Urinary bladder (tissue), 3 donors: ENCODE measurements at regions not wholly inside any gene's neighbourhood (a gene's known extent, or its start where the extent isn't known, plus 50 kb on each side); places are given as distances from the start of the nearest gene placed in this dataset.

Source experiments
- DNase-seq: peaks from one replicate; pipeline ENCODE4 v3.0.0-alpha.2; 2015; ENCODE audit errors: extremely low spot score
- H3K27ac ChIP-seq: one replicate; pipeline ENCODE4 v1.5.1; 2013; ENCODE audit warnings: low read depth, mild to moderate bottlenecking, moderate library complexity
- H3K36me3 ChIP-seq: one replicate; pipeline ENCODE4 v1.6.1; 2013; ENCODE audit warnings: mild to moderate bottlenecking, moderate library complexity; ENCODE audit not compliant: insufficient read depth
- H3K4me1 ChIP-seq: one replicate; pipeline ENCODE4 v1.6.1; 2013; ENCODE audit warnings: mild to moderate bottlenecking, moderate library complexity; ENCODE audit not compliant: insufficient read depth
- H3K4me3 ChIP-seq: one replicate; pipeline ENCODE4 v1.5.1; 2013; ENCODE audit warnings: low read depth, low read length
- WGBS: extraction: QIAGEN DNeasy Blood & Tissue Kit; methylation state at CpG from one replicate; pipeline ENCODE4 v1.1.7; 2013; 5-methylcytosine and 5-hydroxymethylcytosine counted together
- donor health status: healthy with polysubstance abuse.
- donor health status: healthy.

DNA sequence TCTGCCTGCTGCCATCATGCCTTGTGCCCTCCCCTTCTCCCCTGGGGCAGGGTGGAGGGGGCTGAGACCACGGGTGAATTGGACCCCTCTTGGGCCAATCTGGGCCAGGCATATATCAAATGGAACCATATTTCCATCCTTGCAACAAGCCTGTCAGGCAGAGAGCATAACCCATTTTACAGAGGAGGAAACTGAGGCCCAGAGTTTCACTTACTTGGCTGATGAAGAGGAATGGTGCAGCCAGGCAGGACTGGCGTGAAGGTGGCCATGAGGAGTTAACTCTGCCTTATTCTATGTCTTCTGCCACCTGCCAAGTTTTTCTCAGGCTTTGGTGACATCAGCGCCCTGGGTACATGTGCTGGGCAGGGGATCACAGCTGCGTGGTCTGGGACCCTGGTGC, 155.5 kb upstream of the PCBD1 start:
- WGBS: 93% methylated on average over 4 of the region's 4 CpGs
- no peak for DNase-seq

DNA sequence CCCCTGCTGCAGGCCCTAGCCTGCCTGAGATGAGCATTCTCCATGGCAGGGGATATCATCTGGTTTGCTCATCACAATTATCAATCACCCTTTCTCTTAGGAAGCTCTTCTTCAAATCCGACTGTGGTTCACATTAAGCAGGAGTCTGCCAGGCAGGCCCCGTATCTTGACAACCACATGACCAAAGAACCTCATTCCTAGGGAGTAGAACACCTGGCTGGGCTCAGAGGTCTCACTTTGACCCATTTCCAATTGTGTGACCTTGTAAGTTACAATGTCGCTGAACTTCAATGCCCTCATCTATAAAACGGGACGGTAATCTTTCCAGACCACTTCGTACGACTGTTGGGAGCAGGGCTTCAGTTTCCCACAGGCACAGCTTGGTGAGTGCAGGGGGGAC, 156.4 kb upstream of the PCBD1 start:
- Histone ChIP-seq H3K27ac (no peak overlapping the region), H3K36me3 (no peaks in the 10 kb centered on the region), H3K4me1 (no peaks in the 10 kb centered on the region), H3K4me3 (no peak overlapping the region)
- no peak for DNase-seq
- 76% methylated on average over 7 of the region's 7 CpGs for WGBS

More for the DNA sequence above, 155.5 kb upstream of the PCBD1 start:
- Histone ChIP-seq H3K36me3 (no peaks in the 10 kb centered on the region), H3K4me3 (no peak overlapping the region), H3K4me1 (no peaks in the 10 kb centered on the region), H3K27ac (no peak overlapping the region)

DNA sequence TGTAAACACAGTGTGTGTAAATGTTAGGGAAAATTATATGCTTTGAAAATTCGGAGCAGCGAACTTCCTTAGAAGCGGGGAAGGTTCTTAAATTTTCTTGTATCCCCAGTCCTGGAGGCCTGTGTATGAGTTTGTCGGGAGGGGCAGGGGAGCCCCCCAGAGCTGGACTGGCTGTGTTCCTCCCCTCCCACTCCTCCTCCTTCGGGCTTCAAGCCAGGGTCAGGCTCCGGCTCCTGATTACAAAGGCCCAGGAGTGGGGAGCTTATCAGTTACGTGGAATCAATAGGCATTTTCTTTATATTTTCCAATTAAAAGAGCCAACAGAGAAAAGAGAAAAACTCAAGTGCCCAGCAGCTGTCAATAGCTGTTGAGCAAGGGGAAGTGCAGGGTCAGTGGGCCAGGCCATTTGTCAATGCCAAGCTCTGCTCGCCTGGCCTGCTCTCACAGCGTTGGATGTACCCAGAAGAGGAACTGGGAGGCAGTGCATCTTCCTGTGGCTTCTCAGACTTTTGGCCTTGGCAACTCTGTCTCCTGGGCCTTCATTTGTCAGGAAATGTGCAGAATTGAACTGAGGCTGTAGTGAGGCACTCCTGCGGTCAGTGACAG, 156.9 kb upstream of the PCBD1 start:
- no peak for DNase-seq
- Histone ChIP-seq H3K4me1 (no peaks in the 10 kb centered on the region), H3K27ac (no peak overlapping the region), H3K36me3 (no peaks in the 10 kb centered on the region), H3K4me3 (no peak overlapping the region)
- WGBS: 72% methylated on average over 10 of the region's 10 CpGs

DNA sequence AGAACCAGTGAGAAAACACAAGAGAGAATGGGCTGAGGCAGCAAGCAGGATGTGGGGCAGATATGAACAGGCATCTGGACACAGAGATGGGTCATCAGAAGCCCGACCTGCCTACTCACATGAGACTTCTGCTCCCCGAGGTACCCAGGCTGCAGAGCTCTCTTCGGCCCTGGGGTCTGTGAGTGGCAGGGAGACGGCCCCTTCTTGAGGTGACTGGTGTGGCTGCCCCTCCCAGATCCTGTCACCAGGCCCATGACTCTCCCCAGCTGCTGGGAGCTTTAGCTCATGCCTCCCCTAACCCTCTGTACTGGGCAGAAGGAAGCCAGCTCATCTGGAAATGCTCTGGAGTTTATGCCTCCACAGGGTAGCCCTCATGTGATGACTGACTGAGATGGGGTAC, 157.6 kb upstream of the PCBD1 start:
- no peaks in the 10 kb centered on the region for H3K4me1 ChIP-seq

DNA sequence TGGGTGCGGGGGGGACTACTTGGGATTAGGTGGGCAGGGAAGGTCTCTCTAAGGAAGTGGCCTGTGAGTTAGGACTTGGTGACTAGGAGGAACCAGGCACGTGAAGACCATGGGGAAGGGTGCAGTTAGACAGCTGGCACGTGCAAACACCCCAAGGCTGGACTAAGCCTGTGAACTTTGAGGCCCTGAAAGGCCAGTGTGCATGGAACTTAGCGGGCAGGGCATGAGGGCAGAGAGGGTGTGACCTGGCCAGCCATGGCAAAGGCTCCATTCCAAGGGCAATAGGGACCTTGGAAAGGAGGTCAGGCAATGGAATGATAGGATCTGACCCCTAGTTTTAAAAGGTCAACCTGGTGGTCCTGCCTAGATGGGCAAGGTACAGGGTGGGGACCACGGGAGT, 158.4 kb upstream of the PCBD1 start:
- Histone ChIP-seq H3K36me3 (no peaks in the 10 kb centered on the region), H3K27ac (no peak overlapping the region), H3K4me3 (no peak overlapping the region), H3K4me1 (no peaks in the 10 kb centered on the region)
- DNase-seq: no peak
- 97% methylated on average over 5 of the region's 5 CpGs for WGBS

More for the DNA sequence above, 157.6 kb upstream of the PCBD1 start:
- no peak for DNase-seq
- no peak overlapping the region for H3K4me3 ChIP-seq
- no peak overlapping the region for H3K27ac ChIP-seq
- WGBS: 69% methylated on average over 4 of the region's 4 CpGs
- H3K36me3 ChIP-seq: no peaks in the 10 kb centered on the region

DNA sequence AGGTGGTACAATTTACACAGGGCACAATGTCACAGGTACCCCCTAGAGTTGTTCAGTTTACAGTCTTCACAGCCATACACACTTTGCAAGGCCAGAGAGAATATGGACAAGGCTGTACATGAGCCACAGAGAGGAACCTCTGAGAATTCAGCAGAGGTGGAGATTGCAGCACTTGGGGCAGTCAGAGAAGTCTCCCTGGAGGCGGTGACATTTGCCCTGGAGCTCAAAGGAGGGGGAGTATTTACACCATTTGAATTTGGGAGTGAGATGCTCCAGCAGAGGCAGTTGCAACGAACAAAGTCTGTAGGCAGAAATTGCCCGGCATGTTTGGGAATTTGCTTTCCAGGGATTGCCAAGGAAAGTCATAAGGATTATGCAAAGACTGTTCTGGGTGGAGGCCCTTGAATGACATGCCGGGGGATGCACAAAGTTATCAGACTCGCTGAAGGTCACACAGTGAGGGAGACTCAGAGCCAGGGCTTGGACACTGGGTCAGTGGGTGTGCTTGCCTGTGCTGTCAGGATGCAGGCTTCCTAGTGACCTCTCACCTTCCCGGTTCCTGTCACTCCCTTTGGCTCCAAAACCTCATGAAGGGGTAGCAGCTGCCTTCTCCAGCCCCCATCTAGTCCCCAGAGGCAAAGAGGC, 160.7 kb upstream of the PCBD1 start:
- Histone ChIP-seq H3K36me3 (no peaks in the 10 kb centered on the region), H3K4me1 (no peaks in the 10 kb centered on the region), H3K27ac (no peak overlapping the region), H3K4me3 (no peak overlapping the region)
- no peak for DNase-seq
- WGBS: 73% methylated on average over 6 of the region's 6 CpGs

DNA sequence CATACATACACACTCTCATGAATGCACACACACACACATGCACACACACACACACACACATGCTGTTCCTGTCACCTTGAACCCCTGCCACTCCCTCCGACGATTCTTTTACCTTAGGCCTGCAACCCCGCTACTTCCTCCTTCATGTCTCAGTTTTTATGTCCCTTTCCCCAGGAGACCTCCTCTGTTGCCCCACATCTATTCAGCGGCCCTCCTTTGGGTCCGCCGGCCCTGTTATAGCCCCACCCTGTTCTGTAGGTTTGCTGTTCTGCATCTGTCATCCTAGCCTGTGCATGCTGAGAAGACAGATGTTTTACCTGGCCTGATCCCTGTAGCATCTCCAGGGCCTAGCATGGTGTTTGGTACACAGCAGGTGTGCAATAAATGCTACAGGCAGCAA, 161.6 kb upstream of the PCBD1 start:
- Histone ChIP-seq H3K4me1 (no peaks in the 10 kb centered on the region), H3K36me3 (no peaks in the 10 kb centered on the region), H3K27ac (no peak overlapping the region), H3K4me3 (no peak overlapping the region)
- WGBS: 93% methylated on average over 6 of the region's 6 CpGs
- no peak for DNase-seq

DNA sequence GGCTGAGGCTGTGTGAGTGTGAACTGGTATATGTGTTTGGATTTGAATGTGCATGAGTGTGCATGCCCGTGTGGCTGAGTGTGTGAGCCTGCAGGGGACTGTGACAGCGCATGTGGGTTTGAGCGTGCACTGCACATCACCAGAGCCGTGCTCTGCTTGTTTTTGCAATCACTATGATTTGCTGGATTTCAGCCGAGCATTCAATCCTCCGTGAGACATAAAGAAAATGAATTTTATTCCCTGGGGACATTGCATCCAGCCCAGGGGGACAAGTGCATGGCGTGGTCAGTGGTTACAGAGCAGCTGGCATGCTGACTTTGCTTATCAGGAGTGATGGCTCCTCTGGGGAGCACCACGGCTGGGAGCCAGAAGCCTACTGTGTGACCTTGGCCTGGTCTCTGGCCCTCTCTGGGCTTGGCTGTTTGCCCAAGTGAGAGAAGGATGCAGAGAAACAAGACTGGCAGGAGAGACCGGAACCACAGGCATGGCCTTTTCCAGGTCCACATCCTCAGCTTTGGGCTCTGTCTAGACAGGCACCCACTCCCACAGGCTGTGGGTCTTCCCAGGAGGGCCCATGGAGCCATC, 160.2 kb upstream of the UNC5B start:
- 76% methylated on average over 9 of the region's 9 CpGs for WGBS
- no peak overlapping the region for H3K27ac ChIP-seq
- H3K36me3 ChIP-seq: no peaks in the 10 kb centered on the region

DNA sequence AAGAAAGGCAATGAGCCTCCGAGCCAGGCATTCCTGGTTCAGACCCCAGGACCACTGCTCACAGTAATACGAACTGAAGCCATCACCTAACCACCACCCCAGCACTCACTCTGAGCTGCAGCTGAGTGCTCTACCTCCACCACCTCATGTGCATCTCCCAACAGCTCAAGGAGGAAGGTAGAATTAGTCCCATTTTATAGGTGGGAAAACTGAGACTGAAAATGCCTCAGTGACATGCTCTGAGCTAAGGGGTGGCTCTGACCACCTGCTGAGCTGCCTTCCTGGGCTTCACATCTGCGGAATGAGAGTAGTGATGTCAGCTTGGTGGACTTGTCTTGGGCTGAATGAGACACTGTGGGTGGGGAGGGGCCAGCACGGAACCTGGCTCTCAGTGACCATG, 159.7 kb upstream of the UNC5B start:
- H3K4me1 ChIP-seq: no peaks in the 10 kb centered on the region
- no peak overlapping the region for H3K27ac ChIP-seq
- DNase-seq: no peak
- no peaks in the 10 kb centered on the region for H3K36me3 ChIP-seq
- no peak overlapping the region for H3K4me3 ChIP-seq
- 92% methylated on average over 4 of the region's 4 CpGs for WGBS

More for the DNA sequence above, 160.2 kb upstream of the UNC5B start:
- H3K4me3 ChIP-seq: no peak overlapping the region
- no peaks in the 10 kb centered on the region for H3K4me1 ChIP-seq
- no peak for DNase-seq

DNA sequence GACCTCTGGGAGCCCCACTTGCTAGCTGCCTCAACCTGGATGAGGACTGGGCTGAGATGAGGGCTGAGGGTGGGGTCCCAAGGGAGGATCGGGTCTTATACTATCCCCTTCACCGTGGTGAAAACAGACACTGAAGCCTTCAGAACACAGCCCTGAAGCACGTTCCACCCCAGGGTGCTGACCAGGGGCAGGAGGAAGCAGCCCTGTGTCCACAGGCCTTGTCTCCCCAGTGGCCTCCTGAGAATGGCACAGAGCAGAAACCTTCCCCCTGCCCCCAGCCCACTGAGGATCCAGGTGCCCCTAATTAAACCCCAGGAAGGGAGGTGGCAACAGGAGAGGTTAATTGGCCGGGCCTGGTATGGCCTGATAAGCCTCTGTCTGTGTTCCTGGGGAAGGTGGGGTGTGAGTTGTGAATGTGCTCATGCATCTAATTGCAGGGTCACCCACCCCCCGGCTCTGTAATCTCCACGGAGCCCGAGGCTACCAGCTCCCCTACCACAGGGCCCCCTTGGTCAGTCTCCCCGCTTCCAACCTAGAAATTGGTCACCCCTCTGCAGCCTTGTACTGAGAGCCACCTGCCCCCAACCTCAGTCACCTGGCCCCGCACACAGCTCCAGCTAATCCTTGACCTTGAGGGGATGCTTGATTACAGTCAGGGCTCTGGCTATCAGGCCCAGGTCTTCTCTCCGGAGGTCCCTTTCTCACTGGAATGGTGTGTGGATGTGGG, 159.0 kb upstream of the UNC5B start:
- Histone ChIP-seq H3K36me3 (no peaks in the 10 kb centered on the region), H3K4me3 (no peak overlapping the region), H3K27ac (no peak overlapping the region), H3K4me1 (no peaks in the 10 kb centered on the region)
- DNase-seq: no peak
- 73% methylated on average over 10 of the region's 10 CpGs for WGBS

DNA sequence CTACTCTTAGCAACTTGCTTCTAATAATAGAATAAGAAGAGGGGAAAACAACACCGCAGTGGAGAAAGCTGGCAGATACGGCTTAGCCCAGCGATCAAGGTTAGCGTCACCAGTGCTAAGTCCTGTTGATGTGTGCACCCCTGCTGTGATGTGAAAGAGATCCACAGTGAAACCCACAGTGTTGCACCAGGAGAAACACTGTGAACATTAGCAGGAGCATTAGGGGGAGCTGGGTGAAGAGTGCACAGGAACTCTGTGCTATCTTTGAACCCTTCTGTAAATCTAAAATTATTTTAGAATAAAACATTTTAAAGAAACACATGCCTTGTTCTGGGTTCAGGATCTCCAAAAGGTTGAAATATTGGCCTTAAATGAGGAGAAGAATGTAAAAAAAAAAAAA, 154.1 kb upstream of the UNC5B start:
- H3K4me3 ChIP-seq: no peak overlapping the region
- H3K4me1 ChIP-seq: no peaks in the 10 kb centered on the region
- 92% methylated on average over 4 of the region's 4 CpGs for WGBS
- H3K36me3 ChIP-seq: no peaks in the 10 kb centered on the region
- H3K27ac ChIP-seq: no peak overlapping the region
- no peak for DNase-seq

DNA sequence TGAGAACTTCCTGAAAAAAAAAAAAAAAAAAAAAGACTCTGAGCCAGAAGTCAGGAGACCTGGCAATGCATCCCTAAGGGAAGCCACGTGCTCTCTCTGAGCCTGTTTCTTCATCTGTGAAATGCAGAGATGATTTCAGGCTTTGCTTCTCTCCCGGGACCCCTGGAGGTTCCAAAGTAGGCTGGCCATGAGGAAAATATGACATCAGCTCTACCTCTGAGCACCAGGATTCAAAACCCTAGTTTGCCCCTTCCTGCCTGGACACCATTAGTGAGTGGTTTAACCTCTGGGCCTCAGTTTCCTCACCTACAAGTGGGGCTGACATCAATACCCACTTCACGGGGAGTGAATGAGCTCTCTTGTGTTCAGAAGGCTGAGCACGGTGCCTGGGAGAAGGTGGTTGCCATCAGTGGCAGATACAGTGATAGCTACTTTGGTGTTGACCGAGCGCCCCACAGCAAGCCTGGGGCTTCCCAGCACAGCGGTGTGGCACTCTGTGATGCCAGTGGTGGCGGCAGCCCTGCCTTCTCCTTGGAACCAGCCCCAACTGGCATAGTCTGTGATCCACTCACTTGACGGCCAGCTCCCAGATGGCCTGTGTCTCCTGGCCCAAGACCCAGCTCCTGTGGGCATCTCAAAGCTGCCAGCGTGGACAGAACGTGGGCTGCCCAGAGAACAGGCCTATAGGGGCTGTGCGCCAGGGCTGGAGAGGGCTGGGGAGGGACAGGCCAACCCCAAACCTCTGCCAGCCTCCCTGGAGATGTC, 153.1 kb upstream of the UNC5B start:
- WGBS: 77% methylated on average over 12 of the region's 12 CpGs
- H3K4me1 ChIP-seq: no peaks in the 10 kb centered on the region
- H3K4me3 ChIP-seq: no peak overlapping the region
- H3K27ac ChIP-seq: no peak overlapping the region
- no peak for DNase-seq
- H3K36me3 ChIP-seq: no peaks in the 10 kb centered on the region

DNA sequence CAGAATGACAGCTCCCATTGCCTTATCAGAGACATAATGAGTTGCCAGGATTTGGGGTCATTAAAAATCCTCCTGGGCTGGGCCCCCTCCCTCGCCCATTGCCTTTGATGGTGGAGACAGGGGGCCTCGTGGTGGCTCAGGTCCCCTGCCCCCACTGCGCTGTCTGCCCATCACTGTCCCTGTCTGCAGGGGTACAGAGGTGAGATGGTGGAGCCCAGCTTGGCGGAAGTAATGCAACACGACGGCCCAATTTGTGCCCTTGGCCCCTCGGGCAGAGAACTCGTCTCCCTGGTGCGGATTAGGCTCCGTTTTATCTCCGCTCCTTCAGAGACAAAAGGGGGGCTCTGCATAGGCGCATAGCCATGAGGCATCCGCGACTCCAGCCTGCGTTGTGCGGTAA, 152.4 kb upstream of the UNC5B start:
- no peak overlapping the region for H3K27ac ChIP-seq
- no peaks in the 10 kb centered on the region for H3K4me1 ChIP-seq
- no peak for DNase-seq
- H3K36me3 ChIP-seq: no peaks in the 10 kb centered on the region
- H3K4me3 ChIP-seq: no peak overlapping the region
- WGBS: 78% methylated on average over 16 of the region's 16 CpGs
